ENCODE measurements at regions not wholly inside any gene's neighbourhood (a gene's known extent, or its start where the extent isn't known, plus 50 kb on each side); places are given as distances from the start of the nearest gene placed in this dataset.

- no peak for TF ChIP-seq EP300 (IDR thresholded peaks at IDR 0.05)
- TF ChIP-seq CTCF (IDR thresholded peaks at IDR 0.05), result no peak
- no peak for TF ChIP-seq POLR2A (IDR thresholded peaks at IDR 0.05)
Observed at GRCh38 chr9:25556540-25556939, 121.7 kb downstream of the TUSC1 start.
